GM18511 (cell line): ENCODE measurements at regions not wholly inside any gene's neighbourhood (a gene's known extent, or its start where the extent isn't known, plus 50 kb on each side); places are given as distances from the start of the nearest gene placed in this dataset.

Experiments used
- ATAC-seq: cut with Tn5 transposase; IDR thresholded peaks from one replicate; pipeline ENCODE4 v1.9.1; 2021; ENCODE audit warnings: mild to moderate bottlenecking, moderate library complexity; ENCODE audit not compliant: unreplicated experiment

GRCh38 chr22:49158741-49159564 lies 668.7 kb downstream of the BRD1 start:
- ATAC-seq: no peak

- ATAC-seq: no peak
These were observed 669.9 kb downstream of the BRD1 start for GRCh38 chr22:49157529-49158339.

GRCh38 chr22:49156662-49157285 lies 670.9 kb downstream of the BRD1 start:
- no peak for ATAC-seq

DNA sequence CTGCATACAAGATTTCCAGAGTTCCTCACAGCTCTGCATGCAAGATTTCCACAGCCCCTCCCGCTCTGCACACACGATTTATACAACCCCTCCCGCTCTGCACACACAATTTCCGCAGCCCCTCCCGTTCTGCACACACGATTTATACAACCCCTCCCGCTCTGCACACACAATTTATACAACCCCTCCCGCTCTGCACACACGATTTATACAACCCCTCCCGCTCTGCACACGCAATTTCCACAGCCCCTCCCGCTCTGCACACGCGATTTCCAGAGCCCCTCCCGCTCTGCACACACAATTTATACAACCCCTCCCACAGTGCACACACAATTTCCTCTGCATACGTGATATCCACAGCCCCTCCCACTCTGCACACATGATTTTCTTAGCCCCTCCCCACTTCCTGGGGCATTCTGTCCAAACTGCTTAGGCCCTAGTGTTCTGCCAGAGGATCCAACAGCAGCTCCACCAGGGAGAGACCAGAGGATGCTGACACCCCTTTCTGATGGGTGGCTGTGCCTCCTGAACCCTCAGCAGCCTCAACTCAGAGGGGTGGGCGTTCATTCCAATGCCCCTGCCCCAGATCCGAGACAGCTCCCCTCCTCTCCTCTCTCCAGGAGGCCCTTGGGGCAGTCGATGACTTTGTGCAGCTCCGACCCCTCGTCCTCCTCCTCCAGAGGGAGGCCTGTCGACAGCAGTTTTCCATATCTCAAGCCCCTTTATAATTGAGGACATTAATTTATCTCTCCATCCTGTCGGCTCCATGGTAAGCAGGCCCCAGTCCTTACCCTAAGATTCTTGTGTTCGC lies 671.7 kb downstream of the BRD1 start:
- no peak for ATAC-seq

GRCh38 chr22:49155039-49155769 lies 672.5 kb downstream of the BRD1 start:
- ATAC-seq: no peak

DNA sequence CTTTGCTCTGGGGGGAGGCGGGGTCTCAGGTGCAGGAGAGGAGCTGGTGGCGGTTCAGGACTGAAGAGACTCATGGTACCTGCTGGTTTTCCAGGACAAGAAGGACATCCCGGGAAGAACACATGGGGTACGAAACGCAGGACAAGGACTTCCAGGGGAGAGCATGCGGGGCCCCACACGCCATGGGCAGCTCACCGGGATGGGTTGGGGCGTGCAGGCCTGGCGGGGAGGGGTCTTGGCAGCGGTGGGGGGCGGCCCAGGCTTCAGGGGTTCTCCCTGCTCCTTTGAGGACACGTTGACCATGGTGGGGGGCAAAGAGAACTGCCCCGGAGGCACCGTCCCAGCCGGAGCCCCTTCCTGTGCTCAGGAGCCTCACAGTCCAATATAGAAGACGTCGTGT lies 673.2 kb downstream of the BRD1 start:
- ATAC-seq: no peak

GRCh38 chr22:49153921-49154320 lies 673.8 kb downstream of the BRD1 start:
- ATAC-seq: no peak

DNA sequence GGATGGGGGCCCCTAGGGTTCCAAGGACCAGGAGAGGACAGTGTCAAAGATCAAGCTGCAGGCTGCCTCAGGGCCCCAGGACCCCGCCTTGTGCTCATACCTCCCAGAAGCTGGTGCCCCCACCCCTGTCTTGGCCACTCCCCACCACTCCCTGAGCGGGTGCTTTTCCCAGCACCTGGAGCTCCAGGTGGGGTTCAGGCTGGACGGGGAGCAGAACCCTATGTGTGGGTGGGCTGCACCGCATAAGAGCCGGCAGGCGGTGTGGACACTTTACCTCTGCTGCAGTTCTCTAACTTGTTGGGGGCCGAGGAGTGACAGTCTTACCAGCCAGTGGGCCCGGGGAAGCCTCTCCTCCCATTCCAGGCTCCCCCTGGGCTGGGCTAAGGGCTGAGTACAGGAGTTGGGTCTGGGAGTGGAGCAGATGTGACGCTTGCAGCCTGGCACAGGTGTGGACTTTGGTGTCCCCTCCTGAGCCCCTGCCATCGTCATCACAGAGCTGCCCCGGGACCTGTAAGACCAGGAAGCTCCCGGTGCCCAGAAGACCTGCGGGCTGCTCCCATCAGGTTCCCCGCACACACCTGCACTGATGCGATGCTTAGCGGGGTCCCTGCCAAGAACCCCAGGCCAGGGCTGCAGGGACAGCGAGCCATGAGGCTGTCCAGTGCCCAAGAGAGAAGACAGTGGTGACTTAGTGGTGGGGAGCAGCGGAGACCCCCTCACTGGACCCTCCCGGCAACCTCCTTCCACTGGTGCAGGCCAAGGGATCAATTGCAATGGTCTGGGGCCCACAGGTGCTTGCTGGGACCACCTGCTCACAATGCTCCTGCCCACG lies 674.5 kb downstream of the BRD1 start:
- no peak for ATAC-seq

DNA sequence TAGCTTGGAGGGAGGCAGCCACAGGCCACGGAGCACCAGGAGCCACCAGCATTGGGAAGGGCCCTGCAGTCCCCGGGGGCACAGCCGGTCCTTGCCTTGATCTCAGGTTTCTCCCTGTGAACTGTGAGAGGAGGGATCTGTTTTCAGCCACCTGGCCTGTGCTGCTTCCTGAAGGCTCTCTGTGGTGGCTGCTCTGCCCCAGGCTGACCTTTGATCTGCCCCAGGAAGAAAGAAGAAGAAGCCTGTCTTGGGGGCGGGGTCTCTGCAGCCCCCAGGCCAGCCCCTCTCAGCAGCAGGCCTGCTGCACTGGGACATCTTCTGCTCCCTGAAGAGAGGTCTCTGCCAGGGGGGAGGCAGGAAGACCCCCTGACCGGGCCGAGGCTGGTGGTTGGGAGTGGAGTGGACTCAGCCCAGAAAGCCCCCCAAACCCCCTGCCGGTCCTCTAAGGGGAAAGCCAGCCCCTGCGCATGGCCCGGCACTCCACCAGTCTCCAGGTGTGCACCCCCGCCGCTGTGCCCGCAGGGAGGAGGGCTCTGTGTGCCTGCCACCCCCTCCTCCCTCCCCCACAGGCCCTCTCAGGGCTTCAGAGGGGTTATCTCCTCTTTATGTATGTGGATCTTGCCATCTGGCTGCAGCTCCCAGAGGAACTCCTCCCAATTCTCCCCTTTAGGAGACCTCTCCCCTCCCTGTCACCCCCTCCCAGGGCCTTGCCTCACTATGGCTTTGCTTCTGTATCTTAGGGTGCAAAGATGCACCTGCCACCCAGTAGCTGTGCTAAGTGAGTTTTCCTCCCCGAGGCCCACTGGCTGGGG lies 675.3 kb downstream of the BRD1 start:
- no peak for ATAC-seq

DNA sequence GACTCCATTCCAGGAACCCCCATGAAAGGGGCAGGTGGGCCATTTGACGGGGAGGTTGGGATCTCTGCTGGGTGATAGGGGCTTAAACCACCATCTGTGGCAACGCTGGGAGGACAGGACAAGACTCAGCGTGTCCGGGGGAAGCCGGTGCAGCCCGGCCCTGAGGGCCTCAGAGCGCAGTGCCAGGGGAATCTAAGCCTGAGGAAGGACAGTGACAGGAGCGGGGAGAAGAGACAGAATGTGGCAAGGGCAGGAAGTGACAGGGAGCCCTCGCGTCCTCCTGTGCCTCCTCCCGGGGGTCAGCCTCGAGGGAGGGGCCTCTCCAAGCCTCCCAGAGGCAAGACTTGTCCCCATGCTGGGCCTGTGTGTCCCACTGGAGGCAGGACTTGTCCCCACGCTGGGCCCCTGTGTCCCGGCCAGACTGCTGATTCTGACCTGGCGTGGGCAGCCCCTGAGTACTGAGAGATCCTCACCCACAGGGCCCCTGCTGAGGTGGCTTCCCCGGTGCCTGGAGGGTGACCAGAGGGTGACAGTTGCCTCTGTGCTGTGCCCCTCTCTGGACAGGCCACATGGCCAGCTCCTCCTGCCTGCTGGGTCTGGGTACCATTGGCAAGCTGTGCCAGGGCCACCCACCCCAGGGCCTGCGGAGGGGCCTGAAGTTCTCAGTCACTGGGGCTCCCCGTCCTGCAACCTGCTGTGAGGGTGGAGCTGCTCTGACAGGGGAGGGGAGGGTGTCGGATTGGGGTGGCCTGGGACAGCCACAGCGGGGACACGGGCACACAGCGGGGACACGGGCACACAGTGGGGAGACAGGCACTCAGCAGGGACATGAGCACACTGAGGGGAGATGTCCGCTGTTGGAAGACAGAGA lies 676.2 kb downstream of the BRD1 start:
- ATAC-seq: no peak

DNA sequence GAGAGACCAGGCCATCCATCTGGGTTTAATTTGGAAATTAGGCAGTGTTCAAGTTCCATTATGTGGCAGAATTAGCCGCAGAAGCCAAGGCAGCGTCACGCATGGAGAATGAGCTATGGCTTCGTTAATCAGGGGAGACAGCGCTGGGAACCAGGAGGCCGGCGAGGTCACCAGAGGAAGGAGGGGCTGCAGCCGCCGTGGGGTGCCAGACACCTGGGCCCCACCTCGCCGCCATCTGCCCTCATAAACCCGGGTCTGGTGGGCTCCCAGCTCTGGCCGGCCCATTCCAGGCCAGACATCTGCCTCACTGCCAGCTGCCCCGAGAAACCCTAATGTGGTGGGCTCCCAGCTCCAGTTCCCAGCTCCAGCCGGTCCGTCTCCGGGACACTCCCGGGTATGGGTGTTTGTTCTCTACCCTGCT lies 676.9 kb downstream of the BRD1 start:
- ATAC-seq: no peak

GRCh38 chr22:49149721-49150608 lies 677.7 kb downstream of the BRD1 start:
- ATAC-seq: no peak

DNA sequence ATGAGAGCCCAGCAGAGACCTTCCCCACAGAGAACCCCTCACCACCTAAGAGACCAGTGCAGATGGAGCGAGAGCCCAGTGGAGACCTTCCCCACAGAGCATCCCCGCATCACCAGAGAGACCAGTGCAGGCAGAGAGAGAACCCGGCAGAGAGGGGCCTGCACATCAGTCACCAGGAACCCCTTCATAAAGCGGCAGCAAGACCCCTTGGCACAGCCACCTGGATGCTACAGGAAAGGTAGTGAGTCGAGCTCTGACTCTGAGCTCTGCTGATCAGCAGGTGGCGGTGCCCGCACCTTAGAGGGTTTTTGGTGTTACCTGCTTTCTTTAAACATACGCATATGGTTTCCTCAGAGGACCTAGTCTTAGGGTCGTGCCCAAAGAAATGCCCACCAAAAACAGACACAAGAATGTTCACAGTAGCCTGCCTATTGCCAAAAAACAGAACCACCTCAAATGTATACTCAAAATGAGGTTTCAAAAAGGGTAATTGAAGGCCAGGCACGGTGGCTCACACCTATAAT lies 678.7 kb downstream of the BRD1 start:
- no peak for ATAC-seq

DNA sequence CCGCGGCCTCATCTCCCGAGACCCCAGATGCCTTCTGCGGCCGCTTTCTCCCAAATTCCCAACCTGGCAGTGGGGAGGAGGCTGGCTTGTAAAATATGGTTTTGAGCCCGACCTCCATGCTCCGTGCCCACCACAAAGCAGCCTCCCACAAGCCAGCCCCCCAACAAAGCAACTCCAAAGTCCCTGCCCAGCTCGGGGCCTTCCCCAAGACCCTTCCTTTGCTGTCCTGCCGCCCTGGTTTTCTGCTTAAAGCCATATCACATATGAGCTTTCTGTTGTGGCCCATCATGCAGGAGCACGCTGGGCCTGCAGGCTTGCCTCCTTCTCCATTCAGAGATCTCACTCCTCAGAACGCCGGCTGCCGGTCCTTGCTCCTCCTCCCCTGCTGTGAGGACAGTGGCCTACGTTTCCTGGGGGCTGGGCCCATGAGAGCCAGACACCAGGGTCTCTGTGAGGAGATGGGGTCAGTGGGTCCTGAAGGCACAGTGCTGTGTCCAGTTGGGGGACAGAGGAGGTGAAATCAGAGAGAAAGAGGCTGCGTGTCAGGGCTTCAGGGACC lies 680.0 kb downstream of the BRD1 start:
- no peak for ATAC-seq

GRCh38 chr22:49147171-49147570 lies 680.5 kb downstream of the BRD1 start:
- no peak for ATAC-seq

DNA sequence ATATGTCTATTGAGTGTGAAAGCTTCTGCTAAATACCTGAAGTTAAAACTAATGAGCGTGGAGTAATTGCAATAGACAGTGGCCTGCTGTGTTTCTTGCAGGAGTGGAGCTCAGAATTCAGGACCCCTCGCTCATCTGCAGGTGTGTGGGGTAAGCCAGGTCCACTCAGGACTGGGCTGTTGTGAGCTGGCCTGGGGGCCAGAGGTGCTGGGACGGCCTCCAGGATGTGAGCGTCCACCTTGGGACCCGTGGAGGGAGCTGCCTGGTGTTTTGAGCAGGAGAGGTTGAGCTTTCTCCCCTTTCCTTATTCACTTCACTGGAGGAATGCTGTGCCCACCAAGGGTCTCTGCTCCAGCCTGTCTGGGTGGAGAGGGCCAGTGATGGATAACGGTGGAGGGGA lies 681.2 kb downstream of the BRD1 start:
- ATAC-seq: no peak
